Mesothelial cell of epicardium (in vitro differentiated cells): ENCODE measurements at regions not wholly inside any gene's neighbourhood (a gene's known extent, or its start where the extent isn't known, plus 50 kb on each side); places are given as distances from the start of the nearest gene placed in this dataset.

Experiments used
- DNase-seq, 2 experiments: peaks; one replicate each; pipeline ENCODE4 v3.0.0; 2021; ENCODE audit warnings: low spot score in 2 of 2; ENCODE audit not compliant: unreplicated experiment in 2 of 2
- H3K27ac Mint-ChIP-seq: 2 replicates; pipeline ENCODE4 v1.8.0; 2021; ENCODE audit warnings: mixed read lengths
- H3K27me3 Mint-ChIP-seq: 2 replicates; pipeline ENCODE4 v1.8.0; 2021; ENCODE audit warnings: low read depth, mixed read lengths
- H3K36me3 Mint-ChIP-seq: 2 replicates; pipeline ENCODE4 v1.8.0; 2021; ENCODE audit warnings: mixed read lengths
- H3K4me1 Mint-ChIP-seq: 2 replicates; pipeline ENCODE4 v1.8.0; 2021; ENCODE audit warnings: mixed read lengths
- H3K4me3 Mint-ChIP-seq: 2 replicates; pipeline ENCODE4 v1.8.0; 2021; ENCODE audit warnings: mild to moderate bottlenecking, moderate library complexity, mixed read lengths
- H3K9me3 Mint-ChIP-seq: 2 replicates; pipeline ENCODE4 v1.8.0; 2021; ENCODE audit warnings: mixed read lengths
- TF ChIP-seq, protein P1 (sequence below): fragments of 200-600 bp; sonication (generic); IDR thresholded peaks from one replicate; pipeline ENCODE4 v1.5.0; 2021; ENCODE audit warnings: antibody characterized with exemption; ENCODE audit not compliant: unreplicated experiment

DNA sequence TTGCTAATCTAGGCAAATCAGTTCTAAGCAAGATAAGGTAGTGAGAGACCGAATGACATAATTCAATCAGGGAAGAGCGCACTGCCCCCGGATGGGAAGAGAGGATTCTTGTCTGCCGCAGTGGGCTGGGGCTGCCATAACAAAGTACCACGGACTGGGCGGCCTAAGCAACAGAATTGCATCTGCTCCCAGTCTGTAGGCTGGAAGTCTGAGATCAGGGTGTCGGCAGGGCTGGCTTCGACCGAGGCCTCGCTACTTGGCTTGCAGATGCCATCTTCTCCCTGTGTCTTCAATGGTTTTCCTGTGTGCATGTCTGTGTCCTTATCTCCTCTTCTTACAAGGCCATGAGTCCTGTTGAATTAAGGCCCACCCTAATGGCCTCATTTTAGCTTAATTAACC, 59.7 kb upstream of the TMEM72 start:
- Mint-ChIP-seq H3K27me3 (peaks cover 13% of the 10 kb centered on the region), H3K9me3 (peaks cover 3% of the 10 kb centered on the region), H3K27ac (no peak overlapping the region), H3K36me3 (no peaks in the 10 kb centered on the region), H3K4me1 (no peaks in the 10 kb centered on the region), H3K4me3 (no peak overlapping the region)
- TF ChIP-seq, protein P1, sequence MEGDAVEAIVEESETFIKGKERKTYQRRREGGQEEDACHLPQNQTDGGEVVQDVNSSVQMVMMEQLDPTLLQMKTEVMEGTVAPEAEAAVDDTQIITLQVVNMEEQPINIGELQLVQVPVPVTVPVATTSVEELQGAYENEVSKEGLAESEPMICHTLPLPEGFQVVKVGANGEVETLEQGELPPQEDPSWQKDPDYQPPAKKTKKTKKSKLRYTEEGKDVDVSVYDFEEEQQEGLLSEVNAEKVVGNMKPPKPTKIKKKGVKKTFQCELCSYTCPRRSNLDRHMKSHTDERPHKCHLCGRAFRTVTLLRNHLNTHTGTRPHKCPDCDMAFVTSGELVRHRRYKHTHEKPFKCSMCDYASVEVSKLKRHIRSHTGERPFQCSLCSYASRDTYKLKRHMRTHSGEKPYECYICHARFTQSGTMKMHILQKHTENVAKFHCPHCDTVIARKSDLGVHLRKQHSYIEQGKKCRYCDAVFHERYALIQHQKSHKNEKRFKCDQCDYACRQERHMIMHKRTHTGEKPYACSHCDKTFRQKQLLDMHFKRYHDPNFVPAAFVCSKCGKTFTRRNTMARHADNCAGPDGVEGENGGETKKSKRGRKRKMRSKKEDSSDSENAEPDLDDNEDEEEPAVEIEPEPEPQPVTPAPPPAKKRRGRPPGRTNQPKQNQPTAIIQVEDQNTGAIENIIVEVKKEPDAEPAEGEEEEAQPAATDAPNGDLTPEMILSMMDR: no peak
- DNase-seq: no peak

DNA sequence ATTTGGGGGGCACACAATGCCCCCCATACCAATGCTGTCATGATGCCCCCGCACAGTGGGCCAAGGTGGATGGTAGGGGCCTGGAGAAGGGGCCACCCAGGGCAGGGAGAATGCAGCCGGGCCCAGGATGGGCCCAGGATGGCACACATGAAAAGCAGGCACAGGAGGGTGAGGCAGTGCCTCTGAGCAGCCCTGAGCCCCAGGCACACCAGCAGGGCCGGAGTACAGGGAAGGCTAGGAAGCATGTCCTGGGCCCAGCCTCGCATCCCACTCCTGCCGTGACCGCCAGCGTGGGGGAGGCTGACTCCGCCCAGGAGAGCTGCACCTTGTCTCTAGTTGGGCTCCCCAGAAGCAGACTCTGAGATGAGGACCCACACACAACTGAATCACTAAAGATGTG, 59.3 kb upstream of the TMEM72 start:
- no peak overlapping the region for H3K4me3 Mint-ChIP-seq
- peaks cover 13% of the 10 kb centered on the region for H3K27me3 Mint-ChIP-seq

DNA sequence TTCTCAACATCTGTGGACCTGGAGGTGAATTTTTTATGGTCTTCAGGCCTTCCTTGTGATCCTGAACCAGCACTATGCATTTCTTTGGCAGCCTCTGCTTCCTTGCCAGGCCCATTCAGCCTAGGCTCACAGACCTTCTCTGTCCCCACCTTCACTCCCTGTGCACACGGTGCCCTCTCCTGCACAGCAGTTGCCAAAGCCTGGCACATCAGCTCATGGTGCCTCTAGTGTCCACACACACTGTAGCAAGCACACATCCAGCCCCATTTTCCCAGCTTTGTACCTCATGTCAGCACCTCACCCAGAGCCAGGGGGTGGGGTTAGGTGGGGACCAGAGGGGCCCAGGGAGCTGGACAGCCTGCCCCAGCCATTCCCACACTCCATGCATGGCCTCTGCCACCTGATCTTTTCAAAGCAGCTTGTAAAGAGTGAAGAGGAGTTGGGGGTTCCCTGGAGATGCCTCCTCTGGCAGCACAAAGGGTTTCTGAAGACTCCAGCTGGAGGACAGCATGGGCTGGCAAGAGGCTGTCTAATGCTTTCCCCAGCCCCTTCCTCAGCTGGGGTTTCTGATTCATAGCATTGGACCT, 57.9 kb upstream of the TMEM72 start:
- TF ChIP-seq, protein P1: no peak
- no peaks in the 10 kb centered on the region for H3K9me3 Mint-ChIP-seq
- no peak overlapping the region for H3K4me3 Mint-ChIP-seq
- no peak overlapping the region for H3K27ac Mint-ChIP-seq
- no peaks in the 10 kb centered on the region for H3K4me1 Mint-ChIP-seq
- no peaks in the 10 kb centered on the region for H3K36me3 Mint-ChIP-seq
- peaks cover 7% of the 10 kb centered on the region for H3K27me3 Mint-ChIP-seq
- DNase-seq: no peak

More for the DNA sequence above, 59.3 kb upstream of the TMEM72 start:
- Mint-ChIP-seq H3K36me3 (no peaks in the 10 kb centered on the region), H3K4me1 (no peaks in the 10 kb centered on the region), H3K27ac (no peak overlapping the region), H3K9me3 (peaks cover 3% of the 10 kb centered on the region)
- no peak for DNase-seq
- TF ChIP-seq, protein P1: no peak

DNA sequence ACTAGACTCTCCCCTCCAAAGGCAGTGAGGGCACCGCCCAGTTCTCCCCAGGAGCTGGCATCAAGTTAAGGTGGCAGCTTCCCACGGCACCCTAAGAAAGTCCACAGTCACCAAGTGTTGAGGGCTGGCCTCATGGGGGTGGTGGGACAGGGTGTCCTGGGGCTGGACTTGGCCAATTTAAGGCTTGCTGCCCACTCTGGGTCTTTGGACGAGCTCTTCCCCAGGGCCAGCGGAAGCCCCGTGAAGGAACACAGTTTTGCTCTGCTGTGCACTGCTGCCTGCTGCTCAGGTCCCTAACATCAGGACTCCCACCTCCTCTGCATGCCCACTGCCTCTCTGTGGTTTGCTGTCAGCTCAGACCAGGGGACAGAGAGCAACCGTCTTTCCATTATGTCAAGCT, 57.3 kb upstream of the TMEM72 start:
- TF ChIP-seq, protein P1: no peak
- H3K36me3 Mint-ChIP-seq: no peaks in the 10 kb centered on the region
- H3K4me3 Mint-ChIP-seq: no peak overlapping the region
- no peaks in the 10 kb centered on the region for H3K4me1 Mint-ChIP-seq
- H3K9me3 Mint-ChIP-seq: no peaks in the 10 kb centered on the region
- no peak for DNase-seq
- peaks cover 7% of the 10 kb centered on the region for H3K27me3 Mint-ChIP-seq
- H3K27ac Mint-ChIP-seq: no peak overlapping the region

DNA sequence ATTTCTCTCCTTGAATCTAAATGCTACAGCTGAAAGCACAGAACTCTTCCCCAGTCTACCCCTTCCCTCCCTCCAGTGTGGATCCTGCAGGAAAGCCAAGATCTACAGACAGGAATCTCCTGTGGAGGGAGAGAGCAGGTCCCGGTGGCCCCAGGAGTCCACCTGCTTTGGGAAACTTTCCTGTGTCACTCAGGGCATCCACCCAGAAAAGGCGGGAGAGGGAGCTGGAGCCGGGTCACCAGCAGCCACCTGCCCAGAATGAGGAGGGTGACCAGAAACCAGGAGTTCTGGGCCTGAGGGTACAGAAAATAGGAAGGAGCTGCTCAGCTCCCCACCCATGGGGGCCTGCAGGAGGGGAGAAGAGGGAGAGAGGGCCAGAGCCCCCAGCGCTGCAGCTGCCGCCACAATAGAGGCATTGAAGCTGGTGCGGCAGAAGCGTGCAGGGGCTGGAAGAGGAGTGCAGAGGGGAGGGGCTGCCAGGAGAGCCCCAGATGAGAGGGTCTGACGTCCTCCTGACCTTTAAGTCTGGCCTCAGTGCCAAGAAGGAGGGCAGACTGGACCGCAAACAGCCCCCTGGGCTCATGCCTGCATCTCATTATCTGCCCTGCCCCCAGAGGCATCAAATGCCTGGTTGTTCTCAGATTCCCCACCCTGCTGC, 56.3 kb upstream of the TMEM72 start:
- TF ChIP-seq, protein P1: no peak
- H3K9me3 Mint-ChIP-seq: no peaks in the 10 kb centered on the region
- peaks cover 7% of the 10 kb centered on the region for H3K27me3 Mint-ChIP-seq
- no peaks in the 10 kb centered on the region for H3K4me1 Mint-ChIP-seq
- DNase-seq: no peak
- no peaks in the 10 kb centered on the region for H3K36me3 Mint-ChIP-seq
- H3K4me3 Mint-ChIP-seq: no peak overlapping the region
- H3K27ac Mint-ChIP-seq: no peak overlapping the region
